ENCODE measurements at regions not wholly inside any gene's neighbourhood (a gene's known extent, or its start where the extent isn't known, plus 50 kb on each side); places are given as distances from the start of the nearest gene placed in this dataset.

DNA sequence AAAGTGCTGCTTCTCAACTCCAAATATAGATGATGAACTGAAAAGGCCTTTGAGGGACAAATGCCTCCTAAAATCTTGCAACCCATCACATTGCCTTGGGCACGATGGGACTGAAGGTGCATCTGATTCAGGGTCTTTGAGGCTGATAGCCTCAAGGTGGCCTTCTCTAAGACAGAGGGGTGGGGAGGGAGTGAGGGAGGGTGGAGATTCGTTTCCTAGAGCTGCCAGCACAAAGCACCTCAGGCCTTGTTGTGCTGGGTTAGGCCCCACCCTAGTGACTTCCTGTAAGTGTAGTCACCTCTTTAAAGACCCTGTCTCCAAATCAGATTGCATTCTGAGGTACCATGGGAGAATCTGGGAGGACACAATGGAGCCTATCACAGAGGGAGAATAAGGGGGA lies 57.1 kb downstream of the BARX1 start:
- DNase-seq (ENCODE audit: extremely low read depth in 1 of 4, low spot score in 3 of 4) (peak in 1 of 4 experiments; percentile 3), ATAC-seq (no peak), FAIRE-seq (no peak)
- no peaks in the 10 kb centered on the region for H3K9me3 ChIP-seq (replicated peaks; ENCODE audit: control insufficient read depth, insufficient read depth, low read depth, low read length)
- no peaks in the 10 kb centered on the region for H3K36me3 ChIP-seq (ENCODE audit: control insufficient read depth, insufficient read depth, low read length)
- H3K79me2 ChIP-seq (ENCODE audit: control insufficient read depth, insufficient read depth, low read length), result no peaks in the 10 kb centered on the region
- no peak overlapping the region for H3K27ac ChIP-seq (ENCODE audit: extremely low read depth, low read depth, low read length)
- no peak overlapping the region for H2AFZ ChIP-seq (ENCODE audit: low read depth, low read length)
- TF ChIP-seq SP1 (CRISPR knock-in tag; IDR thresholded peaks at IDR 0.05), result no peak
- no peak for TF ChIP-seq ZBED1 (IDR thresholded peaks at IDR 0.05)
- TF ChIP-seq, protein P1, sequence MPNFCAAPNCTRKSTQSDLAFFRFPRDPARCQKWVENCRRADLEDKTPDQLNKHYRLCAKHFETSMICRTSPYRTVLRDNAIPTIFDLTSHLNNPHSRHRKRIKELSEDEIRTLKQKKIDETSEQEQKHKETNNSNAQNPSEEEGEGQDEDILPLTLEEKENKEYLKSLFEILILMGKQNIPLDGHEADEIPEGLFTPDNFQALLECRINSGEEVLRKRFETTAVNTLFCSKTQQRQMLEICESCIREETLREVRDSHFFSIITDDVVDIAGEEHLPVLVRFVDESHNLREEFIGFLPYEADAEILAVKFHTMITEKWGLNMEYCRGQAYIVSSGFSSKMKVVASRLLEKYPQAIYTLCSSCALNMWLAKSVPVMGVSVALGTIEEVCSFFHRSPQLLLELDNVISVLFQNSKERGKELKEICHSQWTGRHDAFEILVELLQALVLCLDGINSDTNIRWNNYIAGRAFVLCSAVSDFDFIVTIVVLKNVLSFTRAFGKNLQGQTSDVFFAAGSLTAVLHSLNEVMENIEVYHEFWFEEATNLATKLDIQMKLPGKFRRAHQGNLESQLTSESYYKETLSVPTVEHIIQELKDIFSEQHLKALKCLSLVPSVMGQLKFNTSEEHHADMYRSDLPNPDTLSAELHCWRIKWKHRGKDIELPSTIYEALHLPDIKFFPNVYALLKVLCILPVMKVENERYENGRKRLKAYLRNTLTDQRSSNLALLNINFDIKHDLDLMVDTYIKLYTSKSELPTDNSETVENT (CRISPR knock-in tag; IDR thresholded peaks at IDR 0.05), result no peak
- TF ChIP-seq MIER1 (IDR thresholded peaks at IDR 0.05; ENCODE audit: low read depth), result no peak
- TF ChIP-seq, protein P2, sequence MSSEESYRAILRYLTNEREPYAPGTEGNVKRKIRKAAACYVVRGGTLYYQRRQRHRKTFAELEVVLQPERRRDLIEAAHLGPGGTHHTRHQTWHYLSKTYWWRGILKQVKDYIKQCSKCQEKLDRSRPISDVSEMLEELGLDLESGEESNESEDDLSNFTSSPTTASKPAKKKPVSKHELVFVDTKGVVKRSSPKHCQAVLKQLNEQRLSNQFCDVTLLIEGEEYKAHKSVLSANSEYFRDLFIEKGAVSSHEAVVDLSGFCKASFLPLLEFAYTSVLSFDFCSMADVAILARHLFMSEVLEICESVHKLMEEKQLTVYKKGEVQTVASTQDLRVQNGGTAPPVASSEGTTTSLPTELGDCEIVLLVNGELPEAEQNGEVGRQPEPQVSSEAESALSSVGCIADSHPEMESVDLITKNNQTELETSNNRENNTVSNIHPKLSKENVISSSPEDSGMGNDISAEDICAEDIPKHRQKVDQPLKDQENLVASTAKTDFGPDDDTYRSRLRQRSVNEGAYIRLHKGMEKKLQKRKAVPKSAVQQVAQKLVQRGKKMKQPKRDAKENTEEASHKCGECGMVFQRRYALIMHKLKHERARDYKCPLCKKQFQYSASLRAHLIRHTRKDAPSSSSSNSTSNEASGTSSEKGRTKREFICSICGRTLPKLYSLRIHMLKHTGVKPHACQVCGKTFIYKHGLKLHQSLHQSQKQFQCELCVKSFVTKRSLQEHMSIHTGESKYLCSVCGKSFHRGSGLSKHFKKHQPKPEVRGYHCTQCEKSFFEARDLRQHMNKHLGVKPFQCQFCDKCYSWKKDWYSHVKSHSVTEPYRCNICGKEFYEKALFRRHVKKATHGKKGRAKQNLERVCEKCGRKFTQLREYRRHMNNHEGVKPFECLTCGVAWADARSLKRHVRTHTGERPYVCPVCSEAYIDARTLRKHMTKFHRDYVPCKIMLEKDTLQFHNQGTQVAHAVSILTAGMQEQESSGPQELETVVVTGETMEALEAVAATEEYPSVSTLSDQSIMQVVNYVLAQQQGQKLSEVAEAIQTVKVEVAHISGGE (CRISPR knock-in tag; IDR thresholded peaks at IDR 0.05), result no peak
- TF ChIP-seq, protein P3, sequence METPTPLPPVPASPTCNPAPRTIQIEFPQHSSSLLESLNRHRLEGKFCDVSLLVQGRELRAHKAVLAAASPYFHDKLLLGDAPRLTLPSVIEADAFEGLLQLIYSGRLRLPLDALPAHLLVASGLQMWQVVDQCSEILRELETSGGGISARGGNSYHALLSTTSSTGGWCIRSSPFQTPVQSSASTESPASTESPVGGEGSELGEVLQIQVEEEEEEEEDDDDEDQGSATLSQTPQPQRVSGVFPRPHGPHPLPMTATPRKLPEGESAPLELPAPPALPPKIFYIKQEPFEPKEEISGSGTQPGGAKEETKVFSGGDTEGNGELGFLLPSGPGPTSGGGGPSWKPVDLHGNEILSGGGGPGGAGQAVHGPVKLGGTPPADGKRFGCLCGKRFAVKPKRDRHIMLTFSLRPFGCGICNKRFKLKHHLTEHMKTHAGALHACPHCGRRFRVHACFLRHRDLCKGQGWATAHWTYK (CRISPR knock-in tag; IDR thresholded peaks at IDR 0.05), result no peak
- TF ChIP-seq, protein P4, sequence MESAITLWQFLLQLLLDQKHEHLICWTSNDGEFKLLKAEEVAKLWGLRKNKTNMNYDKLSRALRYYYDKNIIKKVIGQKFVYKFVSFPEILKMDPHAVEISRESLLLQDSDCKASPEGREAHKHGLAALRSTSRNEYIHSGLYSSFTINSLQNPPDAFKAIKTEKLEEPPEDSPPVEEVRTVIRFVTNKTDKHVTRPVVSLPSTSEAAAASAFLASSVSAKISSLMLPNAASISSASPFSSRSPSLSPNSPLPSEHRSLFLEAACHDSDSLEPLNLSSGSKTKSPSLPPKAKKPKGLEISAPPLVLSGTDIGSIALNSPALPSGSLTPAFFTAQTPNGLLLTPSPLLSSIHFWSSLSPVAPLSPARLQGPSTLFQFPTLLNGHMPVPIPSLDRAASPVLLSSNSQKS (CRISPR knock-in tag; IDR thresholded peaks at IDR 0.05), result no peak
- no peak for TF ChIP-seq MCM7 (IDR thresholded peaks at IDR 0.05)
- TF ChIP-seq JUN (IDR thresholded peaks at IDR 0.05; ENCODE audit: borderline replicate concordance, low read depth, low read length), result no peak
- TF ChIP-seq JUN (CRISPR knock-in tag; IDR thresholded peaks at IDR 0.05; ENCODE audit: borderline replicate concordance), result no peak
- TF ChIP-seq NCOA4 (IDR thresholded peaks at IDR 0.05; ENCODE audit: partially characterized antibody), result no peak
- in situ Hi-C loops (cut with MboI) (no loop called here), intact Hi-C loops (cut with micrococcal nuclease) (no loop called here)
- H3K9me1 ChIP-seq (ENCODE audit: control insufficient read depth, insufficient read depth, low read length), result no peaks in the 10 kb centered on the region
- H3K4me3 ChIP-seq, result no peak overlapping the region
- no peak overlapping the region for H3K9ac ChIP-seq (ENCODE audit: insufficient read depth in 1 of 2, low read depth in 2 of 2, low read length in 2 of 2)
- WGBS (ENCODE audit: insufficient coverage, low coverage, missing lambda C conversion rate), result 0% methylated on average over 2 of the region's 2 CpGs
- ChIA-PET CTCF (ENCODE audit: low intra/inter-chr PET ratio) (no interaction called here), POLR2A (no interaction called here)
- peaks cover 0 to 42% of the 10 kb centered on the region in 2 experiments; a peak in 3 of 5 replicates for H3K27me3 ChIP-seq (ENCODE audit: control insufficient read depth in 2 of 2, insufficient read depth in 2 of 2, low read length in 2 of 2)
- H3K4me1 ChIP-seq (replicated peaks in 1 of 2; ENCODE audit: control insufficient read depth in 2 of 2, insufficient read depth in 2 of 2, low read length in 2 of 2), result no peaks in the 10 kb centered on the region; a peak in 1 of 5 replicates
- H3K4me2 ChIP-seq (ENCODE audit: insufficient read depth, low read length), result no peak overlapping the region
- no peaks in the 10 kb centered on the region for H4K20me1 ChIP-seq (replicated peaks; ENCODE audit: control insufficient read depth, insufficient read depth, low read length)
- BruUV-seq (replicated peaks), result no TSS peak
